AG09309 (cell line): ENCODE measurements at regions not wholly inside any gene's neighbourhood (a gene's known extent, or its start where the extent isn't known, plus 50 kb on each side); places are given as distances from the start of the nearest gene placed in this dataset.

Source experiments
- DNase-seq: peaks from one replicate; pipeline ENCODE4 v3.0.0-alpha.2; 2010; ENCODE audit warnings: low read depth
- H3K4me3 ChIP-seq: 2 replicates; pipeline ENCODE4 v1.5.1; 2011; ENCODE audit warnings: mild to moderate bottlenecking, low read depth, low read length, moderate library complexity; ENCODE audit not compliant: control insufficient read depth
- CTCF ChIP-seq: IDR thresholded peaks from 2 replicates; pipeline ENCODE4 v1.5.1; 2011; ENCODE audit warnings: mild to moderate bottlenecking, low read depth, low read length, inconsistent platforms; ENCODE audit not compliant: insufficient read depth, control insufficient read depth; ENCODE audit errors: missing control alignments

- no peak for TF ChIP-seq CTCF
- no peak for DNase-seq
- no peak overlapping the region for H3K4me3 ChIP-seq
Observed at GRCh38 chr12:58381546-58381945, 440.2 kb downstream of the ATP23 start.

GRCh38 chr12:58384196-58384595 is 442.8 kb downstream of the ATP23 start:
- no peak for DNase-seq
- no peak overlapping the region for H3K4me3 ChIP-seq
- no peak for TF ChIP-seq CTCF

GRCh38 chr12:58386136-58386535 is 444.8 kb downstream of the ATP23 start:
- no peak for DNase-seq
- no peak overlapping the region for H3K4me3 ChIP-seq
- TF ChIP-seq CTCF: no peak

- no peak for TF ChIP-seq CTCF
- no peak for DNase-seq
- H3K4me3 ChIP-seq: no peak overlapping the region
Observed at GRCh38 chr12:58387199-58387598, 445.8 kb downstream of the ATP23 start.

- no peak for DNase-seq
- TF ChIP-seq CTCF: no peak
Observed at GRCh38 chr12:58388261-58388660, 446.9 kb downstream of the ATP23 start.

GRCh38 chr12:58393152-58393551 is 451.8 kb downstream of the ATP23 start:
- H3K4me3 ChIP-seq: no peak overlapping the region
- no peak for TF ChIP-seq CTCF
- DNase-seq: no peak

More at GRCh38 chr12:58388261-58388660, 446.9 kb downstream of the ATP23 start:
- H3K4me3 ChIP-seq: no peak overlapping the region

- no peak overlapping the region for H3K4me3 ChIP-seq
- DNase-seq: no peak
- no peak for TF ChIP-seq CTCF
Observed at GRCh38 chr12:58395056-58395455, 453.7 kb downstream of the ATP23 start.
